GM18907 (cell line): ENCODE measurements at regions not wholly inside any gene's neighbourhood (a gene's known extent, or its start where the extent isn't known, plus 50 kb on each side); places are given as distances from the start of the nearest gene placed in this dataset.

Experiments
- ATAC-seq: cut with Tn5 transposase; IDR thresholded peaks from one replicate; pipeline ENCODE4 v1.9.1; 2021; ENCODE audit warnings: mild to moderate bottlenecking, moderate library complexity; ENCODE audit not compliant: unreplicated experiment

- no peak for ATAC-seq
These were observed 235.6 kb upstream of the JADE1 start for GRCh38 chr4:128573781-128574508.

GRCh38 chr4:128572778-128573241 lies 236.7 kb upstream of the JADE1 start:
- no peak for ATAC-seq

- ATAC-seq: no peak
These were observed 237.8 kb upstream of the JADE1 start for GRCh38 chr4:128571747-128572146.

- ATAC-seq: no peak
These were observed 239.0 kb upstream of the JADE1 start for GRCh38 chr4:128570387-128570975.

- no peak for ATAC-seq
These were observed 242.8 kb upstream of the JADE1 start for GRCh38 chr4:128566693-128567092.

GRCh38 chr4:128565565-128566186 lies 243.8 kb upstream of the JADE1 start:
- no peak for ATAC-seq

- ATAC-seq: no peak
These were observed 244.4 kb upstream of the JADE1 start for GRCh38 chr4:128565054-128565453.

GRCh38 chr4:128564081-128564630 lies 245.3 kb upstream of the JADE1 start:
- no peak for ATAC-seq

- ATAC-seq: no peak
These were observed 248.6 kb upstream of the JADE1 start for GRCh38 chr4:128560754-128561495.

GRCh38 chr4:128558896-128559679 lies 250.4 kb upstream of the JADE1 start:
- no peak for ATAC-seq

- no peak for ATAC-seq
These were observed 252.7 kb upstream of the JADE1 start for GRCh38 chr4:128556756-128557155.

- no peak for ATAC-seq
These were observed 255.6 kb upstream of the JADE1 start for GRCh38 chr4:128553686-128554515.

- ATAC-seq: no peak
These were observed 257.0 kb upstream of the JADE1 start for GRCh38 chr4:128552586-128552907.

GRCh38 chr4:128551280-128551679 lies 258.2 kb upstream of the JADE1 start:
- no peak for ATAC-seq

GRCh38 chr4:128550060-128550459 lies 259.4 kb upstream of the JADE1 start:
- ATAC-seq: peak; percentile 59

GRCh38 chr4:128549636-128550035 lies 259.9 kb upstream of the JADE1 start:
- no peak for ATAC-seq

GRCh38 chr4:128548381-128548780 lies 260.8 kb upstream of the PGRMC2 start:
- ATAC-seq: no peak

- no peak for ATAC-seq
These were observed 256.7 kb upstream of the PGRMC2 start for GRCh38 chr4:128544272-128544671.

GRCh38 chr4:128543696-128544095 lies 256.1 kb upstream of the PGRMC2 start:
- ATAC-seq: no peak

GRCh38 chr4:128542047-128542446 lies 254.4 kb upstream of the PGRMC2 start:
- ATAC-seq: no peak
